ENCODE measurements at regions not wholly inside any gene's neighbourhood (a gene's known extent, or its start where the extent isn't known, plus 50 kb on each side); places are given as distances from the start of the nearest gene placed in this dataset.

GRCh38 chr4:13302876-13303275 is 181.3 kb downstream of the RAB28 start:
- Histone ChIP-seq H3K9ac (ENCODE audit: low read length) (no peak overlapping the region), H2AFZ (ENCODE audit: low read depth, low read length, poor library complexity, severe bottlenecking) (no peak overlapping the region), H3K9me2 (ENCODE audit: insufficient read depth) (no peaks in the 10 kb centered on the region), H3K9me3 (ENCODE audit: control insufficient read depth in 1 of 2, insufficient read depth in 1 of 2, low read depth in 1 of 2, low read length in 2 of 2) (no peaks in the 10 kb centered on the region), H3K4me3 (replicated peaks in 1 of 2; ENCODE audit: low read depth in 1 of 2, low read length in 2 of 2) (no peak overlapping the region), H3K27ac (ENCODE audit: low read depth, low read length) (no peak overlapping the region), H3K4me2 (ENCODE audit: low read length) (no peak overlapping the region), H4K20me1 (ENCODE audit: insufficient read depth) (no peaks in the 10 kb centered on the region), H3K36me3 (ENCODE audit: control insufficient read depth in 1 of 2, insufficient read depth in 2 of 2, low read length in 2 of 2) (no peaks in the 10 kb centered on the region), H3K4me1 (ENCODE audit: control insufficient read depth in 1 of 2, insufficient read depth in 2 of 2, low read length in 2 of 2) (no peaks in the 10 kb centered on the region), H3K79me2 (ENCODE audit: insufficient read depth, low read length) (no peaks in the 10 kb centered on the region), H3K27me3 (ENCODE audit: insufficient read depth, low read length) (no peaks in the 10 kb centered on the region)
- ChIA-PET RAD21 (ENCODE audit: low non-redundant PET in 1 of 2, low total read pairs in 2 of 2, uncharacterized antibody in 2 of 2, unreplicated experiment in 2 of 2) (no interaction called here), CTCF (no interaction called here), POLR2A (no interaction called here)
- ATAC-seq (no peak), DNase-seq (ENCODE audit: low read depth, low spot score) (no peak)
- no TSS peak for BruUV-seq (replicated peaks)
- intact Hi-C loops (cut with micrococcal nuclease) = no loop called here
- TF ChIP-seq SP1 (IDR thresholded peaks at IDR 0.05; ENCODE audit: low read depth) (no peak), TCF7L2 (IDR thresholded peaks at IDR 0.05; ENCODE audit: borderline replicate concordance, extremely low read depth, insufficient read depth, insufficient read length) (no peak), ZBTB33 (IDR thresholded peaks at IDR 0.05; ENCODE audit: extremely low read depth, insufficient replicate concordance, low read length) (no peak), EGR1 (IDR thresholded peaks at IDR 0.05; ENCODE audit: low read depth) (no peak), SIN3A (IDR thresholded peaks at IDR 0.05; ENCODE audit: low read depth) (no peak), YY1 (IDR thresholded peaks at IDR 0.05; ENCODE audit: extremely low read depth, insufficient replicate concordance, low read depth, low read length) (no peak), REST (IDR thresholded peaks at IDR 0.05; ENCODE audit: low read depth) (no peak), ZFX (IDR thresholded peaks at IDR 0.05) (no peak), EZH2phosphoT487 (IDR thresholded peaks at IDR 0.05; ENCODE audit: borderline replicate concordance) (no peak), ATF3 (IDR thresholded peaks at IDR 0.05) (no peak), SRF (IDR thresholded peaks at IDR 0.05; ENCODE audit: low read depth) (no peak), ELF1 (IDR thresholded peaks at IDR 0.05; ENCODE audit: borderline replicate concordance, low read depth) (no peak), ZNF274 (IDR thresholded peaks at IDR 0.05; ENCODE audit: low read depth, low read length) (no peak), POLR2AphosphoS5 (IDR thresholded peaks at IDR 0.05; ENCODE audit: low read depth, low read length) (no peak), EZH2 (IDR thresholded peaks at IDR 0.05) (no peak), RAD21 (IDR thresholded peaks at IDR 0.05; ENCODE audit: low read depth) (no peak), MAX (IDR thresholded peaks at IDR 0.05) (no peak)
